ENCODE measurements at regions not wholly inside any gene's neighbourhood (a gene's known extent, or its start where the extent isn't known, plus 50 kb on each side); places are given as distances from the start of the nearest gene placed in this dataset.

- no peaks in the 10 kb centered on the region for H3K79me2 ChIP-seq (ENCODE audit: insufficient read depth, low read length)
- no peaks in the 10 kb centered on the region for H4K20me1 ChIP-seq (ENCODE audit: insufficient read depth)
- H3K4me1 ChIP-seq (ENCODE audit: control insufficient read depth in 1 of 2, insufficient read depth in 2 of 2, low read length in 2 of 2): no peaks in the 10 kb centered on the region
- H3K9me3 ChIP-seq (ENCODE audit: control insufficient read depth in 1 of 2, insufficient read depth in 1 of 2, low read depth in 1 of 2, low read length in 2 of 2): peaks cover 5 to 7% of the 10 kb centered on the region in 2 experiments; a peak in 2 of 4 replicates
- ChIA-PET POLR2A (no interaction called here), CTCF (no interaction called here), RAD21 (ENCODE audit: low non-redundant PET in 1 of 2, low total read pairs in 2 of 2, uncharacterized antibody in 2 of 2, unreplicated experiment in 2 of 2) (no interaction called here)
- no peak overlapping the region for H3K4me2 ChIP-seq (ENCODE audit: low read length)
- no peaks in the 10 kb centered on the region for H3K9me2 ChIP-seq (ENCODE audit: insufficient read depth)
- no peaks in the 10 kb centered on the region for H3K27me3 ChIP-seq (ENCODE audit: insufficient read depth, low read length)
- DNase-seq (ENCODE audit: low read depth, low spot score): no peak
- no peak overlapping the region for H3K4me3 ChIP-seq (replicated peaks in 1 of 2; ENCODE audit: low read depth in 1 of 2, low read length in 2 of 2)
- H3K36me3 ChIP-seq (ENCODE audit: control insufficient read depth in 1 of 2, insufficient read depth in 2 of 2, low read length in 2 of 2): no peaks in the 10 kb centered on the region
- no peak overlapping the region for H3K9ac ChIP-seq (ENCODE audit: low read length)
- TF ChIP-seq, protein P1, sequence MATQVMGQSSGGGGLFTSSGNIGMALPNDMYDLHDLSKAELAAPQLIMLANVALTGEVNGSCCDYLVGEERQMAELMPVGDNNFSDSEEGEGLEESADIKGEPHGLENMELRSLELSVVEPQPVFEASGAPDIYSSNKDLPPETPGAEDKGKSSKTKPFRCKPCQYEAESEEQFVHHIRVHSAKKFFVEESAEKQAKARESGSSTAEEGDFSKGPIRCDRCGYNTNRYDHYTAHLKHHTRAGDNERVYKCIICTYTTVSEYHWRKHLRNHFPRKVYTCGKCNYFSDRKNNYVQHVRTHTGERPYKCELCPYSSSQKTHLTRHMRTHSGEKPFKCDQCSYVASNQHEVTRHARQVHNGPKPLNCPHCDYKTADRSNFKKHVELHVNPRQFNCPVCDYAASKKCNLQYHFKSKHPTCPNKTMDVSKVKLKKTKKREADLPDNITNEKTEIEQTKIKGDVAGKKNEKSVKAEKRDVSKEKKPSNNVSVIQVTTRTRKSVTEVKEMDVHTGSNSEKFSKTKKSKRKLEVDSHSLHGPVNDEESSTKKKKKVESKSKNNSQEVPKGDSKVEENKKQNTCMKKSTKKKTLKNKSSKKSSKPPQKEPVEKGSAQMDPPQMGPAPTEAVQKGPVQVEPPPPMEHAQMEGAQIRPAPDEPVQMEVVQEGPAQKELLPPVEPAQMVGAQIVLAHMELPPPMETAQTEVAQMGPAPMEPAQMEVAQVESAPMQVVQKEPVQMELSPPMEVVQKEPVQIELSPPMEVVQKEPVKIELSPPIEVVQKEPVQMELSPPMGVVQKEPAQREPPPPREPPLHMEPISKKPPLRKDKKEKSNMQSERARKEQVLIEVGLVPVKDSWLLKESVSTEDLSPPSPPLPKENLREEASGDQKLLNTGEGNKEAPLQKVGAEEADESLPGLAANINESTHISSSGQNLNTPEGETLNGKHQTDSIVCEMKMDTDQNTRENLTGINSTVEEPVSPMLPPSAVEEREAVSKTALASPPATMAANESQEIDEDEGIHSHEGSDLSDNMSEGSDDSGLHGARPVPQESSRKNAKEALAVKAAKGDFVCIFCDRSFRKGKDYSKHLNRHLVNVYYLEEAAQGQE (IDR thresholded peaks at IDR 0.05; ENCODE audit: low read depth): no peak
- no peak for TF ChIP-seq JUND (IDR thresholded peaks at IDR 0.05)
- no peak for TF ChIP-seq ATF3 (IDR thresholded peaks at IDR 0.05)
- no peak for TF ChIP-seq POLR2A (IDR thresholded peaks at IDR 0.05; ENCODE audit: borderline replicate concordance, extremely low read depth, insufficient read depth, insufficient read length)
- TF ChIP-seq EGR1 (IDR thresholded peaks at IDR 0.05; ENCODE audit: low read depth): no peak
- no peak for TF ChIP-seq CEBPB (IDR thresholded peaks at IDR 0.05; ENCODE audit: low read depth)
- no peak for TF ChIP-seq CTCF (IDR thresholded peaks at IDR 0.05 in 2 of 3, conservative IDR thresholded peaks at IDR 0.05 in 1 of 3; ENCODE audit: borderline replicate concordance in 1 of 3, insufficient read depth in 1 of 3, low read depth in 2 of 3, low read length in 2 of 3)
- no peak for TF ChIP-seq FOSL1 (IDR thresholded peaks at IDR 0.05; ENCODE audit: low read depth)
- TF ChIP-seq POLR2AphosphoS5 (IDR thresholded peaks at IDR 0.05; ENCODE audit: low read depth, low read length): no peak
- TF ChIP-seq ZBTB33 (IDR thresholded peaks at IDR 0.05; ENCODE audit: extremely low read depth, insufficient replicate concordance, low read length): no peak
- TF ChIP-seq SRF (IDR thresholded peaks at IDR 0.05; ENCODE audit: low read depth): no peak
- no peak for TF ChIP-seq RAD21 (IDR thresholded peaks at IDR 0.05; ENCODE audit: low read depth)
- no peak for TF ChIP-seq SP1 (IDR thresholded peaks at IDR 0.05; ENCODE audit: low read depth)
- TF ChIP-seq, protein P2, sequence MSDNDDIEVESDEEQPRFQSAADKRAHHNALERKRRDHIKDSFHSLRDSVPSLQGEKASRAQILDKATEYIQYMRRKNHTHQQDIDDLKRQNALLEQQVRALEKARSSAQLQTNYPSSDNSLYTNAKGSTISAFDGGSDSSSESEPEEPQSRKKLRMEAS (IDR thresholded peaks at IDR 0.05): no peak
- no peak for TF ChIP-seq ELF1 (IDR thresholded peaks at IDR 0.05; ENCODE audit: borderline replicate concordance, low read depth)
- no peak for TF ChIP-seq EZH2phosphoT487 (IDR thresholded peaks at IDR 0.05; ENCODE audit: borderline replicate concordance)
- H3K27ac ChIP-seq (ENCODE audit: low read depth, low read length): no peak overlapping the region
- H2AFZ ChIP-seq (ENCODE audit: low read depth, low read length, poor library complexity, severe bottlenecking): no peak overlapping the region
- no peak for ATAC-seq
- no TSS peak for BruUV-seq (replicated peaks)
- intact Hi-C loops (cut with micrococcal nuclease): no loop called here
These were observed 106.2 kb downstream of the TUBA3C start for GRCh38 chr13:19075418-19075817.

Data from HCT116 (cell line).